NCI-H748 (cell line): ENCODE measurements at regions not wholly inside any gene's neighbourhood (a gene's known extent, or its start where the extent isn't known, plus 50 kb on each side); places are given as distances from the start of the nearest gene placed in this dataset.

Experiments
- DNase-seq: peaks from one replicate; lab custom pipeline; 2025; ENCODE audit not compliant: unreplicated experiment; lab: John Stamatoyannopoulos, UW

DNA sequence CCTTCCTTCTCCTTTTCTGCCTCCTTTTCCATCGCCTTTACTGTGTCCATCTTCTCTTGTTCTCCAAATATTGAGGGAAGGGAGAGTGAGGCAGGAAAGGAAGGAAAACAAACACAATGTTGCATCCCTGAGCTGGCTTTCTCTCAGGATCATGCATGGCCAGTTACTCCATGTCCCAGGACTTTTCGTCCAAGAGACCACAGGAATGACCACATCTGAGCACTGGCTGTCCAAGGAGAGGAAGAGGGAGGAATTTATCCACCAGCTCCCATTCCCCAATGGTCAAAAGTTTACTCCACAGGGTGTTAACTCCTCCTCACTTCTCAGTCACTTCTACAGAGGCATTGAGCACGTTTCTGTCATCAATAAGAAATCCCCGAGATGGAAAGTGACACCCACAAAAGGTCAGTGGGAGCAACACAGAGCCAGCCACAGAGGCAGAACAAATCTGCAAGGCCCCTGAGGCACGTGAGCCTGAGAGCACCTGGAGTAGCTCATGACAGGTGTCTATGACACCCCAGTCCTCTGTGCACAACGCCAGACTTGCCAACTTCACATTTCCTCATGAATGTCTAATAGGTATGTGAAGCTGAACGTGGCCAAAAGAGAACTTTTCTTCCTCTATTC lies 177.3 kb upstream of the NUDT4 start:
- no peak for DNase-seq

DNA sequence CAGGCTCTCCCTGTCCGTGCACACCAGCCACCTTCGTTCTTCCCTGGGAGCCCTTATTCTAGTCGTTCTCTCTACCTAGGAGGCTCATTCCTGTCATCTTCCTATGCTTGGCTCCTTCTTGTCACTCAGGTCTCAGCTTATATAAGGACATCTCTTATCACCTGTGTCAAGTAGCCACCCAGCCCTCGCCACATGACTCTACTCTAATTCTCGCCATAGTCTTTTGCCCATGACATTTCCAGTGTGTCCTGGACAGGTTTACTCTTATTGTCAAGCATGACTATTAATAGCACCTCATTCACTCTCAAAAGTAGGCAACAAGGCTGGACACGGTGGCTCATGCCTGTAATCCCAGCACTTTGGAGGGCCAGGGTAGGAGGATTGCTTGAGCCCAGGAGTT lies 175.7 kb upstream of the NUDT4 start:
- no peak for DNase-seq

DNA sequence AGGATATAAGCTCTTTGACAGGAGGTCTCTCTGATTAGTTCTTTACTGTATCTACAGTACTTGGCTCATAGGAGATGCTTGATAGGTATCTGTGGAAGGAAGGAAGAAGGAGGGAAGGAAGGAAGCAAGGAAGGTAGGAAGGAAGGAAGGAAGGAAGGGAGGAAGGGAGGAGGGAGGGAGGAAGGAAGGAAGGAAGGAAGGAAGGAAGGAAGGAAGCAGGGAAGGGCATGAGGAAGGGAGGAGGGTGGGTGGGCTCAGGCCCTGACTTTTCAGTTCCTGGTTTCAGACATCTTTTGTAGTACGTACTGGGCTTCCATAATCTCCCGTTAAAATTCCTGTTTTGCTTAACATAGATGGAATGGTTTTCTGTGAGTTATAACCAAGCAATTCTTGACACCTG lies 175.0 kb upstream of the NUDT4 start:
- DNase-seq, result no peak

DNA sequence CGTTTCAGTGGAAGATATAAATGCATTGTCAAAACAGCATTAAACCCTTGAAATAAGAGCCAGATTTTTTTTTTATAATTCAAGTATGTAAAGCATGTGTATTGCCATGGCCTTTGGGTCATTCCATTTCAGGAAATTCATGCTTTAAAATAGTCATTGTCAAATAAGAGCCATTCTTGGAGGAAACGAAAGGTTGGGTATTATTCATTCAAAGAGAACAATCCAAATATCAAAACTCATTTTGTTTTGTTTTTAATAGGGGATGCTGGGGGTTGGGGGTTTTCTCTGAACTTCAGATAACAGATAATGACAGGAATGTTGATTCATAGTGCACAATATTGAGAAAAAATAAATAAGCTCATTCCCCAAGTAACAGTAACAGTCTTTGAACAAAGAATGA lies 174.4 kb upstream of the NUDT4 start:
- DNase-seq, result no peak

DNA sequence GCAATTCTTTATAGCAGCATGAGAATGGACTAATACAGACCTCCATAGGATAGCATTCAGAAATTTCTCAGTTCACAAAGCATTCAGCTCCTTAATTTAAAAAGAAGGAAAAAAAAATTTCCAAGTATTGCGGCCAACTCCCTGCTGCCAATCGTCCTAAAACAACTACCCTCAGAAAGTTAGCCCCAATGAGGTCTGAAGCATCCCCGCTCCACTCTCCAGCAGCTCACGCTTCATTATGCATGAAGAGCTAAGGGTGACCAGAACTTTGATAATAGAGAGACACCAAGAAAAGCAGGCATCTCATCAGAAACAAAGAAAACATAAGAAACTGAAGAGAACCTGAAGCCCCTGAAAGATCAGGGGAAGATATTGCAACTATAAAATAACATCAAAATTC lies 172.8 kb upstream of the NUDT4 start:
- no peak for DNase-seq

DNA sequence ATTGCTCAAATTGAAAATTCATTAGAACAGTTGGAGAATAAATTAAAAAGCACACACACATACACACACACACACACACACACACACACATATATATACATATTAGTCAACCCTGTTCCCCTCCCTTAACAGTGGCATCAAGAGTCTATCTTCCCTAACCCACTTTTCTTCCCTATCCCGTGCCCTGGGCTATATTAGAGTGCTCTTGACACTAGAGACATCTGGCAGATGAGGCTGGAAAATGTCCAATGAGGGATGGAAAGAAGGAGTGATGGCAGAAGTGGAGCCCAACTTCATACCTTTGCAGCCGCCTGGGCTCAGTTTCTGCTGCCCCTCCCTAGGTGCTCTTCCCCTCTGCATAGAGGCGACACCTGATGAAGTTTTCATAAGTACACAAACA lies 172.4 kb upstream of the NUDT4 start:
- no peak for DNase-seq

DNA sequence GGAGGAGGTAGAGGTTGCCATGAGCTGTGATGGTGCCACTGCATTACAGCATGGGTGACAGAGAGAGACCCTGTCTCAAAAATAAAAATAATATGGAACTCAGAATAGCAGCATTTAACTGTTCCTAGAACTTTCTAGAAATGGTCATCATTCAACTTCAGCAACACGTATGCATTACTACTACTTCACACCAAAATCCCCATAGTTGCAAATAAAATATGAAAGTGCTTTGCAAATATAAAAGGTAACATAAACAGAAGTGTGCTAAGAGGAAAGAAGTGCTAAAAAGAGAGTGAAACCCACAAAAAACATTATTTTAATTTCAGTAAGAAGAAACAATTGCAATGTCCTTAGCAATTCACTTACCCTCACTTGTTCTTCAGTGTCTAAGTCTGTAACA lies 169.7 kb upstream of the NUDT4 start:
- no peak for DNase-seq

DNA sequence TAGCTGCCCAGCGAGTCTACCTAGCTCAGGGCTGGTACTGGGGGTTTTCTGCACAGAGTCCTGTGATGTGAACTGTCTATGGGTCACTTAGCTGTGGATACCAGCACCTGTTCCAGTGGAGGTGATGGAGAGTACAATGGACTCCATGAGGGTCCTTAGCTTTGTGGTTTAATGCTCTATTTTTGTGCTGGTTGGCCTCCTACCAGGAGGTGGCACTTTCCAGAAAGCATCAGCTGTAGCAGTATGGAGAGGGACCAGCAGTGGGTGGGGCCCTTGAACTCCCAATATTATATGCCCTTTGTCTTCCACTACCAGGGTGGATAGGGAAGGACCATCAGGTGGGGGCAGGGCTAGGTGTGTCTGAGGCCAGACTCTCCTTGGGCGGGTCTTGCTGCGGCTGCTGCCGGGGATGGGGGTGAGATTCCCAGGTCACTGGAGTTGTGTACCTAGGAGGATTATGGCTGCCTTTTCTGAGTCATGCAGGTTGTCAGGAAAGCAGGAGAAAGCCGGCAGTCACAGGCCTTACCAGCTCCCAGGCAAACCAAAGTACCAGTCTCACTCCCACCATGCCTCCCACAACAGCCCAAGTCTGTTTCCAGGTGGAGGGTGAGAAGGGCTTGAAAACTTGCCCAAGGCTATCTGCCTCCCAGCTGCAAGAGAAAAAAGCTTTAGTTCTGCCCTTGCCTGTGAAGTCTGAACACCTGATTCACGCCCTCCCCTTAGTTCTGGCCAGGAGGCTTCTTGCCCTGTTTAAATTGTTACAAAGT lies 163.0 kb upstream of the NUDT4 start:
- no peak for DNase-seq

DNA sequence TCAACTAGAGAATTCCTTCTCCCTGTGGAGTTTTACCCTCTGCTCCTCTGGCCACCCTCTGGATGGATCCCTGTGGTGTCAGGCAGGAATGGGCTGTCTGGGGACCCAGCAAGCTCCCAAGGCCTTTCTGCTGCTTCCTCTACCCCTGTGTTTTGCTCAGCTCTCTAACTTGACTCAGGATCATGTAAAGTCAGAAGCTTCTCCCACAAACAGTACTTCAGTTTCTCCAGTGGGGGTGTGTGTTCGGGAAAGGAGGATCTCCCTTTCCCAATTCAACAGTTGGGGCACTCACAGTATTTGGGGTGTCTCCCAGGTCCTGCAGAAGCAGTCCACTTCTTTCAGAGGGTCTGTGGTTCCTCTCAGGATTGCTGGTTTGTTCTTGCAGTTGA lies 162.4 kb upstream of the NUDT4 start:
- DNase-seq, result no peak

DNA sequence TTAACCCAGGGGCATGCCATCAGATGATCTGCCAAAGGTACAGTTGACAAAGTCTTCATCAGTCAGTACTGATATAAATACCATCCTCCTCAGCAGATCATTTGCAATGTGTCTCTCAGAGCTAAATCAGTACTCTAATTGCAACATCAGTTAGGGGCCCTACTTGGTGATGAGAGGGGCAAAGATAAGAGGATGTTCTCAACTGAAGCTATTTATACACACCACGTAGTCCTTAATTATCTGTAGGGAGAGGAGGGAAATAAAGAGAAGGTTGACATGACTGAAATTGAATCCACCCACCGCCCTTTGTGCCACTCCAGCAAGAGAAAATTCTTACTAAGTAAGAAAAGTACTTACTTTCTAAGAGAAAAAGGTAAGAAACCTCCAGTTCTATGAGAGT lies 157.8 kb upstream of the NUDT4 start:
- DNase-seq, result peak; percentile 32

DNA sequence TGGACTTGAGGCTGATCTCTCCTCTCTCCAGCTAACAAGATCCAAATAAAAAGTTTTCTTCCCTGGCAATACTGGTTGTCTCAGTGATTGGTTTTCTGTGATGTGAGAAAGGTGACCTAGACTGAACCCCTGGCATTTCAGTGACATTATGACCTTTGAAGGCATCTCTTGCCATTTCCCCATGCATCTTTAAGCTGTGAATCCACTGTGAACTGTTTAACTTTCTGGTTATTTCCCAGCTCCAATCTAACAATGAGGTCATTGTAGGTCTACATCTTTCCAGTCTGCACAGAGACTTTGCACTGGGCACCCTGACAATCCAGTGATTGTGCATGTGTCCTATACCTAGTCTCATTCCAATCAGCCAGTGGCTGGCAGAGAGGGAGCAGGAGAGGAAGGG lies 155.9 kb upstream of the NUDT4 start:
- no peak for DNase-seq

DNA sequence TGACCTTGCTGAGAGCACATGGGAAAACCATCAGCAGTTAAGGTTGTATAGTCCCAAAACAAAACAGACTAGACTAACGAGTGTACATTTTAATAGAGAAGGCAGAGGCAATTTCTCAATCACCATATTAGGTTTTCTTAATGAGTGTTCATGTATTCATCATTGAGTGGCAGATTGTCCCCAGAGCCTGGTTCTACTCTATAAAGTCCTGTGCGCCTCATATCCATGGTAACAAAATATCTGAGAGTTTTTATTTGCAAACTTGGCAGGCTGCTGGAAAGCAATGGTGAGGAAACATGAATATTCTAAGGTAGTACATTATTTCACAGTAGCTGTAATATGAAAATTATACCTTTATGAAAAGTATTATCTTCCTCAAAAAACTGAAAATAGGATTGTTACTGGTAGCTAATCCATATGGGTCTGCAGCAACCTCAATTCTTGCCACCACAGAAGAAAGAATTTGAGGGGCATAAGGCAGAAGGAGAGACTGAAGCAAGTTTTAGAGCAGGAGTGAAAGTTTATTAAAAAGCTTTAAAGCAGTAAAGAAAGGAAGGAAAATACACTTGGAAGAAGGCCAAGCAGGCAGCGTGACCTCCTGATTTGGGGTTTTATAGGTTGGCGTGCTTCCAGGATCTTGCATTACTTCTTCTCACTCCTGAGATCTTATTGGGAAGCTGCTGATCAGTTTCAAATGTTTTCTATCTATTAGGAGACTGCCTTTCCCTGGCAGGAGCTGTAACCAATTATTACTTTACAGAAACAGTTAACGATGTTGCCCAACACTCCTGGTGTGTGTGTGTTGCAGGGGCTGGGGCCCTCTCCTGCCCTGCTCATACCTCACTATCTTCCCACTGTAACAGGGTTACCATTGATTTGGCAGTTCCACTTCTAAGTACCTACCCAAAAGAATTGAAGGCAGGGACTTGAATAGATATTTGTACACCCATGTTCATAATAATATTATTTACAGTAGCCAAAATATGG lies 154.0 kb upstream of the NUDT4 start:
- peak; percentile 51 for DNase-seq

DNA sequence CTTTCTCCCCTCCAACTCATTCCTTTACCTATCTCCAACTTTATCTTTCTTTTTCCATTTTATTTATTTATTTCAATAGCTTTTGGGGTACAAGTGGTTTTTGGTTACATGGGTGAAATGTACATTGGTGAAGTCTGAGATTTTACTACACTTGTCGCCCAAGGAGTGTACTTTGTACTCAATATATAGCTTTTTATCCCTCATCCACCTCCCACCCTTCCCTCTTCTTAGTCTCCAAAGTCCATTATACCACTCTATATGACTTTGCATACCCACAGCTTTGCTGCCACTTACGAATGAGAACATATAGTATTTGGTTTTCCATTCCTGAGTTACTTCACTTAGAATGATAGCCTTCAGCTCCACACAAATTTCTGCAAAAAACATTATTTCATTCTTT lies 152.6 kb upstream of the NUDT4 start:
- DNase-seq, result no peak

DNA sequence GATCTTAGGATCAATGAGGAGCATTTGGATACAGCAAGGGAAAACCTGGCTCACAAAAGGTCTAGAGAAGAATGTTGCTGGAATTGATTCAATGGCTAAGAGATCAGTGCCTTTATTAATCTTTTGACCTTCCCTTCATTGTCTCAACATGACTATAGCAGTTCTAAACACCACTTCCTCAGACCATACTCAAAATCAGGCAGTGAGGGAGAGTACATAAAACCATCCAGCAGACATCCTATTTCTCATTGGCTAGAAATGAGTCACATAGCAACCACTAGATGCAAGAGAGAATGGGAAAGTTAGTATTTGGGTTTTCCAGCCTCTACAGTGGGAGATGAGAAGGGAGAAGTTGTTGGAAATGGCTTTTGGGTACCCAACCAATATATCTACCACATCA lies 151.4 kb upstream of the NUDT4 start:
- no peak for DNase-seq

DNA sequence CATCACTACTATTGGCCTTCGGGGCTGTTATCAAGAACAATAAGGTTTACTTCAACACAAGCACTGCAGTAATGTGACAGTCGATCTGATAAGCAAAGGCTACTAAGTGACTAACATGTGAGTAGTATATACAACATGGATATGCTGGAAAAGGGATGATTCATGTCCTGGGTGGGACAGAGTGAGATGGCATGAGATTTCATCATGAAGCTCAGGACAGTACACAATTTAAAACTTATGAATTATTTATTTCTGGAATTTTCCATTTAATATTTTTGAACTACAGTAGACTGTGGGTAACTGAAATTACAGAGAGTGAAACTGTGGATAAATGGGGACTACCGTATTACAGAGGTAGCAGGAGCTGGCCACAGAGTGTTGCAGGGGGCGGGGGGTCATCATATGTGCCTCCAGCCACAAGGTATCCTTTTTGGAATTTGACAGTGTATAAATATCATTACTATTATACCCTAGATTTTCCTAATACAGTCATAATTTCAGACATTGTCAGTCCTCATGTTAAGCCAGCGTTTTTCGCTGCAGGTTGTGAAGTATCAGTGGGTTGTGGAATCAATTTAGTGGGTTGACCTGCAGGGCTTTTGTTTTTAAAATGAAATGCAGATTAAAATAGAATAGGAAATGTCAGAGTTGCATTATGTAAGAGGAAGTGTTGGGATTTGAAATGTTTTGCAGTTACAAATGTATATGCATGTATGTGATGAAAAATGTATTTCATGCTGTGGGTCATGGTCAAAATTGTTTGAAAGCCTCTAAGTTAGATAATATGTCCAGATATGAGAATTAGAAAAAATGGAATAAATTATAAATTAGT lies 148.0 kb upstream of the NUDT4 start:
- no peak for DNase-seq

DNA sequence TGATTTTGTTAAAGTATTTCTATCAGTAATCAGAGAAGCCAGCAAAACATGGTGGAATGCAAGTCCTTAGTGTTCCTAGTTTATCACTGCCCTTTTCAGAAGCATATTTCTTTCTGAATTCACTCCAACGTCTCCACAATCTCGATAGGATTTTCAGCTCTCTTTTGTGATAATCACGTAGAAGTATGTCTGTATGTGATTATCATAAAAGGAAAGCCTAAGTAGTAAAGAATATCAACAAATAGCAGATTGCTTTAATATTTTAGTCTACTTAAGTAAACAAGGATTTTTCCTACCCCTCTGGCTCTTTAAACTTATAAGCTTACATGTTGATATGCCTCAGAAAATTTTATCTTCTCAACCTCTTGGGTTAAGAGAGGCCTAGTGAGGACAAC lies 147.4 kb upstream of the NUDT4 start:
- no peak for DNase-seq

DNA sequence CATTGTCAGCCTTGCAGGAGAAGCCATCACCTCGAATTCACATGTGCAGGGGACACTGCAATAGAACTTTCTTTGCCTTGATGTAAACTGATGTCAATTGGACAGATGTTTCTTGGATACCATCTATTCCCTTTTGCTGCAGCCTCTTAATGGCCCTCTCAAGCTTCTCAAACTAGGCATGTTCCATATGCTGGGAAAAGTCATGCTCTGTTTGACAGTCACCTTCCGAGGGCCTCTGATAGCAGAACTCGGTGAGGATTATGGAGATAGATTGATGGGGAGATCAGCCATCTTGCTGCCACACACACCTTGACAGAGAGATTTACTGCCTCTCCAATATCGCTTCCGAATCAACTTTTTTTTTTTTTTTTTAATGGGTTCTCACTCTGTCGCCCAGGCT lies 145.8 kb upstream of the NUDT4 start:
- no peak for DNase-seq

DNA sequence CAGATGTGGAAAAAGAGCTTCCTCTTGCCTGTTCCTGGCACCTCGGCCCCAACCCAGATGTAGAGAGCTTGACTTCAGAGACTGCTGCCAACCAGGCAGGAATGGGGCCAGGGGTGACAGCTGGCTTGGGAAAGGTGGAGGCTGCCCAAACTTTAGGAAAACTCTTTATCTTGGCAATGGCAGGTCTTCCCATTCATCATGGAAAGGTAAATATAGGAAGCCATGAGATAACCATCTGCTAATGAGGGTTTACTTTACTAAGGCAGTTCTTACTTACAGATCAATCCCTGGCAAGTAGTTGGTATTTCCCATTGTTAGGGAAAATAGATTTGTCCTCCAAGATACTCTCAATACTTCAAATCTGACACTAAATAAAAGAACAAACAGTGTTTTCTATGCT lies 143.1 kb upstream of the NUDT4 start:
- DNase-seq, result no peak

DNA sequence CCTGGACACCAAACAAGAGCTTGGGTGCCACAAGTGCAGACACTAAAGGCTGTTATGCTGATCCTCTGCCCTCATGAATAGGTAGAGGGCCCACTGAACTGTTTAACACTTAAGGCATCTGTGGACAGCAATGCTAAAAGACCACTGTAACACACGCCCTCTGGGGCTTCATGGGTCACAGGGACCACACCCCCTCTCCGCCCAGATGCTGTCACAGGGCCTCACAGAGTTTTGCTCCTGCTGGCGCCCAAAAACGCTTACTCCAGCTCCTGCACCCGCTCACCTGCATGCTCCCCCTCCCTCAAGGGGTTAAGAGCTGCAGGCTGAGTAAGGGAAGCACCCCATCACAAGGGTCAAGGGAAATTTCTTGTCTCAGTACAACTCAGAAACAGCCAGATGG lies 141.8 kb upstream of the NUDT4 start:
- no peak for DNase-seq

DNA sequence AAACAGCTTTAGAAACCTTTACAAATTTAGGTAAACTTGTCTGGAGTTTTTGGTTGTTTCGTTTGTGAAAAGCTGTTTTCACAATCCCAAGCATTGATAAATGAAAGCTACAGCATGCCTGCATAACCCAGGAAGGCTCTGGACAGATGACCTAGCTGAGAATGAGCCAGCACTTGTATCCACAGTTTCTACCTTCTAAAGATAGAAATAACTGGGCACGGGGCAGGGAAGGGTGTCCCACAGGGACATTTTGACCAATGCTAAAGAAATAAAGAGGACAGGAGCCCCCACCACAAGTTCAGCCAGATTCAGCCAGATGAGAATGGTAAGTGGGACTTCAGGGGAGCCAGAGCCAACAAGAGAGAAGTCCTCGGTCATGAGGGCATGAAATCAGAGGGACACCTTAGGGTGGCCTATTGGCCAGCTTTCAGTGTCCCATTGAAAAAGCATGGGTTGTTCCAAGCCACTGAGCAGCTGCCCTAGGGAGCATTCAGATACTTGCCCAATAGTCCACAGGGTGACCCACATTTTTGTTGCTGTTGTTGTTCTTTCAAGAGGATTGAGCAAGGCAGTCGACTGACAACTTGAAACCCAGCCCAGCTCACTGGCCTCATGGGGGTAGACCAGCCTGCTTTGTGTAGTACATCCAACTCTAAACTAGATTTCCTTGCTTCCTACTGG lies 140.3 kb upstream of the NUDT4 start:
- DNase-seq, result no peak
